ENCODE measurements at regions not wholly inside any gene's neighbourhood (a gene's known extent, or its start where the extent isn't known, plus 50 kb on each side); places are given as distances from the start of the nearest gene placed in this dataset.
"Not testable (repeated sequence)": the region's sequence is repeated elsewhere in the genome, so short reads cannot be mapped to it uniquely, and the experiment has no call there.

- TF ChIP-seq CTCF (IDR thresholded peaks at IDR 0.05; ENCODE audit: insufficient read depth, low read length, missing control alignments) = no peak
- DNase-seq (ENCODE audit: low read depth, low spot score) = no peak
- POLR2A ChIA-PET = no interaction called here
- CTCF ChIA-PET = no interaction called here
- H3K4me3 ChIP-seq (ENCODE audit: low read depth, low read length) = no peak overlapping the region
Observed at GRCh38 chr5:2087980-2088379, 205.3 kb upstream of the IRX4 start.

- no peak for TF ChIP-seq CTCF (IDR thresholded peaks at IDR 0.05; ENCODE audit: insufficient read depth, low read length, missing control alignments)
- H3K4me3 ChIP-seq (ENCODE audit: low read depth, low read length) = no peak overlapping the region
- CTCF ChIA-PET = no interaction called here
- POLR2A ChIA-PET = no interaction called here
- no peak for DNase-seq (ENCODE audit: low read depth, low spot score)
Observed at GRCh38 chr5:2075365-2075764, 192.6 kb upstream of the IRX4 start.

- TF ChIP-seq CTCF (IDR thresholded peaks at IDR 0.05; ENCODE audit: insufficient read depth, low read length, missing control alignments) = no peak
- ChIA-PET POLR2A (no interaction called here), CTCF (no interaction called here)
- DNase-seq (ENCODE audit: low read depth, low spot score) = no peak
- no peak overlapping the region for H3K4me3 ChIP-seq (ENCODE audit: low read depth, low read length)
Observed at GRCh38 chr5:2071562-2071961, 188.8 kb upstream of the IRX4 start.

GRCh38 chr5:2070787-2071186, 188.1 kb upstream of the IRX4 start:
- POLR2A ChIA-PET; H3K4me3 ChIP-seq (ENCODE audit: low read depth, low read length); CTCF ChIA-PET; DNase-seq (ENCODE audit: low read depth, low spot score): not testable (repeated sequence)

GRCh38 chr5:2068531-2068930, 185.8 kb upstream of the IRX4 start:
- ChIA-PET POLR2A (no interaction called here), CTCF (no interaction called here)
- no peak overlapping the region for H3K4me3 ChIP-seq (ENCODE audit: low read depth, low read length)
- TF ChIP-seq CTCF (IDR thresholded peaks at IDR 0.05; ENCODE audit: insufficient read depth, low read length, missing control alignments) = no peak
- DNase-seq (ENCODE audit: low read depth, low spot score) = no peak

- TF ChIP-seq CTCF (IDR thresholded peaks at IDR 0.05; ENCODE audit: insufficient read depth, low read length, missing control alignments) = no peak
- ChIA-PET POLR2A (no interaction called here), CTCF (no interaction called here)
- no peak overlapping the region for H3K4me3 ChIP-seq (ENCODE audit: low read depth, low read length)
- DNase-seq (ENCODE audit: low read depth, low spot score) = no peak
Observed at GRCh38 chr5:2066373-2066772, 183.6 kb upstream of the IRX4 start.

- POLR2A ChIA-PET; H3K4me3 ChIP-seq (ENCODE audit: low read depth, low read length); CTCF ChIA-PET; DNase-seq (ENCODE audit: low read depth, low spot score): not testable (repeated sequence)
Observed at GRCh38 chr5:2063380-2063779, 180.7 kb upstream of the IRX4 start.

GRCh38 chr5:2052687-2053086, 170.0 kb upstream of the IRX4 start:
- no peak for DNase-seq (ENCODE audit: low read depth, low spot score)
- no peak overlapping the region for H3K4me3 ChIP-seq (ENCODE audit: low read depth, low read length)
- TF ChIP-seq CTCF (IDR thresholded peaks at IDR 0.05; ENCODE audit: insufficient read depth, low read length, missing control alignments) = no peak
- CTCF ChIA-PET = no interaction called here
- POLR2A ChIA-PET = no interaction called here
